ENCODE measurements at regions not wholly inside any gene's neighbourhood (a gene's known extent, or its start where the extent isn't known, plus 50 kb on each side); places are given as distances from the start of the nearest gene placed in this dataset.

GRCh38 chr7:85566095-85566794 lies 379.4 kb upstream of the SEMA3D start (continued):
- TF ChIP-seq TSHZ1 (CRISPR knock-in tag; IDR thresholded peaks at IDR 0.05): no peak
- TF ChIP-seq ZFP36 (IDR thresholded peaks at IDR 0.05; ENCODE audit: low read depth, low read length, partially characterized antibody): no peak
- TF ChIP-seq ETV6 (IDR thresholded peaks at IDR 0.05; ENCODE audit: borderline replicate concordance in 1 of 2, low read depth in 2 of 2, low read length in 1 of 2): no peak
- TF ChIP-seq ETV6 (CRISPR knock-in tag; IDR thresholded peaks at IDR 0.05; ENCODE audit: borderline replicate concordance): no peak
- no peak for TF ChIP-seq ZNF347 (CRISPR knock-in tag; IDR thresholded peaks at IDR 0.05; ENCODE audit: low read depth)
- TF ChIP-seq ZFP91 (CRISPR knock-in tag; IDR thresholded peaks at IDR 0.05): no peak
- TF ChIP-seq ELK3 (CRISPR knock-in tag; IDR thresholded peaks at IDR 0.05): no peak
- TF ChIP-seq ZBTB1 (CRISPR knock-in tag; IDR thresholded peaks at IDR 0.05; ENCODE audit: borderline replicate concordance, low read depth): no peak
- TF ChIP-seq ZNF134 (CRISPR knock-in tag; conservative IDR thresholded peaks at IDR 0.05): no peak
- TF ChIP-seq BRCA1 (IDR thresholded peaks at IDR 0.05): no peak
- TF ChIP-seq BRCA1 (CRISPR knock-in tag; IDR thresholded peaks at IDR 0.05): no peak
- no peak for TF ChIP-seq TFAP4 (CRISPR knock-in tag; IDR thresholded peaks at IDR 0.05; ENCODE audit: borderline replicate concordance)
- TF ChIP-seq ZNF146 (CRISPR knock-in tag; IDR thresholded peaks at IDR 0.05; ENCODE audit: unreplicated experiment): no peak
- TF ChIP-seq OTX1 (CRISPR knock-in tag; IDR thresholded peaks at IDR 0.05): no peak
- TF ChIP-seq ZNF583 (CRISPR knock-in tag; IDR thresholded peaks at IDR 0.05): no peak
- no peak for TF ChIP-seq ILF3 (IDR thresholded peaks at IDR 0.05; ENCODE audit: borderline replicate concordance)
- TF ChIP-seq ETS2 (tag; IDR thresholded peaks at IDR 0.05; ENCODE audit: borderline replicate concordance, poor library complexity, severe bottlenecking): no peak

Measured in K562 (cell line).